HepG2 (cell line): ENCODE measurements at regions not wholly inside any gene's neighbourhood (a gene's known extent, or its start where the extent isn't known, plus 50 kb on each side); places are given as distances from the start of the nearest gene placed in this dataset.

Experiments used
- ATAC-seq: fragments of 200-7000 bp; cut with Tn5 transposase; 3 replicates; pipeline ENCODE4 v1.9.1; 2020; ENCODE audit warnings: mild to moderate bottlenecking, moderate library complexity
- BruUV-seq: library from RNA; stranded (reverse); fragments of 400-500 nt; replicated peaks from 2 replicates; lab custom pipeline; 2021; lab: Mats Ljungman, UMichigan
- CTCF ChIA-PET: fragments of 300-600 bp; formaldehyde crosslinking; extraction: SDS; loops from one replicate; lab custom pipeline; 2021; ENCODE audit warnings: low total read pairs, inconsistent platforms, low intra/inter-chr PET ratio; lab: Yijun Ruan, JAX
- POLR2A ChIA-PET: fragments of 350-600 bp; sonication (Branson Sonifier 250); formaldehyde crosslinking; loops from one replicate; lab custom pipeline; 2020; ENCODE audit warnings: antibody characterized with exemption, inconsistent platforms; lab: Yijun Ruan, JAX
- DNase-seq: peaks from one replicate; pipeline ENCODE4 v3.0.0-alpha.2; 2015; ENCODE audit warnings: low spot score
- FAIRE-seq: peaks from 3 replicates; lab custom pipeline; 2011; peaks lifted over from hg19 to GRCh38; lab: Jason Lieb, UNC
- H2AFZ ChIP-seq: one replicate; pipeline ENCODE4 v1.6.1; 2011; ENCODE audit warnings: low read length, inconsistent platforms
- H3K27ac ChIP-seq: fragments of 300-600 bp; 3 replicates; pipeline ENCODE4 v1.8.0; 2011; ENCODE audit warnings: mixed run types, mild to moderate bottlenecking, mixed read lengths, low read length, inconsistent platforms; ENCODE audit not compliant: insufficient read depth; ENCODE audit errors: extremely low read length
- H3K27me3 ChIP-seq, 2 experiments: fragments of 200-600 bp in 1 of 2; 2 replicates in 1 of 2; 3 replicates in 1 of 2; pipeline versions ENCODE4 v1.6.0 to v1.8.0; 2011; ENCODE audit warnings: low read length in 2 of 2, mild to moderate bottlenecking in 2 of 2, moderate library complexity in 2 of 2, inconsistent platforms in 1 of 2; ENCODE audit not compliant: insufficient read depth in 2 of 2, control insufficient read depth in 1 of 2
- H3K36me3 ChIP-seq, 2 experiments: fragments of 200-600 bp in 1 of 2; replicated peaks in 1 of 2; 2 replicates in 1 of 2; 3 replicates in 1 of 2; pipeline versions ENCODE4 v1.5.1 to v1.8.0; 2011; ENCODE audit warnings: low read length in 2 of 2, inconsistent platforms in 1 of 2; ENCODE audit not compliant: insufficient read depth in 2 of 2, control insufficient read depth in 1 of 2
- H3K4me1 ChIP-seq: 2 replicates; pipeline ENCODE4 v1.5.1; 2012; ENCODE audit warnings: low read length, inconsistent platforms; ENCODE audit not compliant: insufficient read depth
- H3K4me2 ChIP-seq: 2 replicates; pipeline ENCODE4 v1.6.0; 2011; ENCODE audit warnings: low read depth, low read length, inconsistent platforms
- H3K4me3 ChIP-seq, 3 experiments: fragments of 200-600 bp in 1 of 3; sonication (generic), shearing (Covaris generic) in 1 of 3; replicated peaks in 1 of 3; 2 replicates each; pipeline ENCODE4 v1.5.1; 2011 to 2016; ENCODE audit warnings: low read length in 3 of 3, inconsistent platforms in 2 of 3, low read depth in 2 of 3, mild to moderate bottlenecking in 2 of 3, control low read depth in 1 of 3, mixed read lengths in 1 of 3; ENCODE audit not compliant: insufficient read depth in 1 of 3
- H3K79me2 ChIP-seq: one replicate; pipeline ENCODE4 v1.6.1; 2011; ENCODE audit warnings: low read length, inconsistent platforms; ENCODE audit not compliant: insufficient read depth
- H3K9ac ChIP-seq: 2 replicates; pipeline ENCODE4 v1.6.0; 2011; ENCODE audit warnings: mild to moderate bottlenecking, low read depth, low read length, inconsistent platforms; ENCODE audit not compliant: insufficient read depth
- H3K9me3 ChIP-seq: 2 replicates; pipeline ENCODE4 v1.5.1; 2012; ENCODE audit warnings: mild to moderate bottlenecking, low read length
- H4K20me1 ChIP-seq: 2 replicates; pipeline ENCODE4 v1.6.0; 2011; ENCODE audit warnings: inconsistent platforms, mild to moderate bottlenecking, low read length, moderate library complexity; ENCODE audit not compliant: insufficient read depth
- ATM ChIP-seq: fragments of 450-650 bp; IDR thresholded peaks from 2 replicates; pipeline ENCODE4 v1.7.1; 2017; ENCODE audit warnings: mild to moderate bottlenecking, borderline replicate concordance
- ESRRA ChIP-seq: sonication (generic); formaldehyde crosslinking; IDR thresholded peaks from 2 replicates; pipeline ENCODE4 v1.5.1; 2020; ENCODE audit warnings: mild to moderate bottlenecking, low read depth, missing genetic modification reagents
- FOXA3 ChIP-seq: IDR thresholded peaks from 2 replicates; pipeline ENCODE4 v1.6.1; 2016; ENCODE audit warnings: missing genetic modification reagents, missing compliant biosample characterization
- GRHL1 ChIP-seq: sonication (generic); formaldehyde crosslinking; conservative IDR thresholded peaks from 2 replicates; pipeline ENCODE4 v1.8.0; 2022; ENCODE audit warnings: missing genetic modification reagents
- HHEX ChIP-seq: IDR thresholded peaks from 2 replicates; pipeline ENCODE4 v1.6.1; 2016; ENCODE audit warnings: control low read depth
- KDM2A ChIP-seq: sonication (generic); formaldehyde crosslinking; IDR thresholded peaks from 2 replicates; pipeline ENCODE4 v1.4.0; 2020; ENCODE audit warnings: low read depth, missing genetic modification reagents, borderline replicate concordance
- LCORL ChIP-seq, 2 experiments: fragments of 450-650 bp in 1 of 2; sonication (generic) in 1 of 2; formaldehyde crosslinking in 1 of 2; IDR thresholded peaks; 2 replicates each; pipeline versions ENCODE4 v1.5.0 to v1.6.1; 2017 to 2020; ENCODE audit warnings: antibody characterized with exemption in 1 of 2, missing genetic modification reagents in 1 of 2
- RARG ChIP-seq: sonication (generic); formaldehyde crosslinking; IDR thresholded peaks from 2 replicates; pipeline ENCODE4 v1.4.0; 2020; ENCODE audit warnings: low read depth, mild to moderate bottlenecking, missing genetic modification reagents
- TBX2 ChIP-seq: sonication (generic); formaldehyde crosslinking; IDR thresholded peaks from 2 replicates; pipeline ENCODE4 v1.5.0; 2020; ENCODE audit warnings: missing genetic modification reagents, mild to moderate bottlenecking, borderline replicate concordance
- ZBTB40 ChIP-seq, 2 experiments: fragments of 450-650 bp in 1 of 2; sonication (generic) in 1 of 2; formaldehyde crosslinking in 1 of 2; IDR thresholded peaks; 2 replicates each; pipeline versions ENCODE4 v1.6.1 to v1.8.0; 2016 to 2022; ENCODE audit warnings: antibody characterized with exemption in 1 of 2, mild to moderate bottlenecking in 1 of 2, missing genetic modification reagents in 1 of 2
- ZKSCAN8 ChIP-seq: IDR thresholded peaks from 2 replicates; pipeline ENCODE4 v1.6.1; 2016; ENCODE audit warnings: borderline replicate concordance, missing genetic modification reagents, missing compliant biosample characterization
- ZNF552 ChIP-seq: sonication (generic); formaldehyde crosslinking; IDR thresholded peaks from 2 replicates; pipeline ENCODE4 v1.9.0; 2022; ENCODE audit warnings: missing genetic modification reagents, mild to moderate bottlenecking, borderline replicate concordance
- ZNF580 ChIP-seq: IDR thresholded peaks from 2 replicates; pipeline ENCODE4 v1.6.1; 2016; ENCODE audit warnings: low read depth, borderline replicate concordance
- WGBS: methylation state at CpG from one replicate; pipeline ENCODE4 v1.1.6; 2017; ENCODE audit warnings: low lambda C conversion rate; 5-methylcytosine and 5-hydroxymethylcytosine counted together
- in situ Hi-C: cut with HindIII; loops from 2 replicates; pipeline ENCODE4 v1.10.0; 2017; ENCODE audit warnings: low pct_unique_long_range_greater_than_20kb; ENCODE audit not compliant: extremely low pct_ligation_motif_present
- intact Hi-C: fragments of 100-400 bp; cut with micrococcal nuclease; formaldehyde crosslinking; loops from one replicate; pipeline ENCODE4 v1.10.0; 2022; ENCODE audit not compliant: unreplicated experiment

GRCh38 chr18:67933271-67933670 is 416.8 kb upstream of the DSEL start:
- no peak for ATAC-seq
- Histone ChIP-seq H3K9ac (no peak overlapping the region), H3K4me3 (no peak overlapping the region), H4K20me1 (no peaks in the 10 kb centered on the region), H3K27me3 (no peaks in the 10 kb centered on the region), H2AFZ (no peak overlapping the region), H3K79me2 (no peaks in the 10 kb centered on the region), H3K36me3 (no peaks in the 10 kb centered on the region), H3K4me2 (no peak overlapping the region), H3K27ac (no peak overlapping the region), H3K9me3 (no peaks in the 10 kb centered on the region), H3K4me1 (no peaks in the 10 kb centered on the region)
- no peak for TF ChIP-seq ZNF580
- TF ChIP-seq HHEX (CRISPR knock-in tag) = no peak
- no peak for TF ChIP-seq ESRRA (CRISPR knock-in tag)
- no peak for TF ChIP-seq KDM2A (CRISPR knock-in tag)
- no peak for TF ChIP-seq LCORL (IDR thresholded peaks at IDR 0.05)
- TF ChIP-seq LCORL (CRISPR knock-in tag; IDR thresholded peaks at IDR 0.05) = no peak
- TF ChIP-seq ZKSCAN8 (CRISPR knock-in tag) = no peak
- no peak for TF ChIP-seq ZBTB40 (IDR thresholded peaks at IDR 0.05)
- no peak for TF ChIP-seq ZBTB40 (CRISPR knock-in tag; IDR thresholded peaks at IDR 0.05)
- no peak for TF ChIP-seq ZNF552 (CRISPR knock-in tag)
- no peak for TF ChIP-seq ATM
- no peak for TF ChIP-seq GRHL1 (CRISPR knock-in tag)
- no peak for TF ChIP-seq FOXA3 (CRISPR knock-in tag)
- no peak for TF ChIP-seq TBX2
- TF ChIP-seq RARG (CRISPR knock-in tag) = no peak
- WGBS = 0% methylated on average over 1 of the region's 1 CpG
- POLR2A ChIA-PET = no interaction called here
- in situ Hi-C loops = no loop called here
- DNase-seq = no peak
- intact Hi-C loops = no loop called here
- CTCF ChIA-PET = no interaction called here
- BruUV-seq = no TSS peak
- no peak for FAIRE-seq
